IPS-18a (cell line): ENCODE measurements at regions not wholly inside any gene's neighbourhood (a gene's known extent, or its start where the extent isn't known, plus 50 kb on each side); places are given as distances from the start of the nearest gene placed in this dataset.
"Not testable (repeated sequence)": the region's sequence is repeated elsewhere in the genome, so short reads cannot be mapped to it uniquely, and the experiment has no call there.

Experiments used
- H3K27ac ChIP-seq: one replicate; pipeline ENCODE4 v1.5.1; 2013; ENCODE audit warnings: low read length
- H3K27me3 ChIP-seq: one replicate; pipeline ENCODE4 v1.6.1; 2013; ENCODE audit warnings: mild to moderate bottlenecking, low read length; ENCODE audit not compliant: control insufficient read depth, insufficient read depth
- H3K36me3 ChIP-seq: one replicate; pipeline ENCODE4 v1.6.1; 2013; ENCODE audit warnings: low read depth, low read length; ENCODE audit not compliant: control insufficient read depth
- H3K4me1 ChIP-seq: one replicate; pipeline ENCODE4 v1.6.1; 2013; ENCODE audit warnings: low read depth, low read length; ENCODE audit not compliant: control insufficient read depth
- H3K4me3 ChIP-seq: one replicate; pipeline ENCODE4 v1.5.1; 2013; ENCODE audit warnings: low read length
- H3K9ac ChIP-seq: one replicate; pipeline ENCODE4 v1.6.1; 2013; ENCODE audit warnings: mild to moderate bottlenecking, low read length, moderate library complexity
- H3K9me3 ChIP-seq: one replicate; pipeline ENCODE4 v1.6.1; 2013; ENCODE audit warnings: low read depth, low read length; ENCODE audit not compliant: control insufficient read depth

DNA sequence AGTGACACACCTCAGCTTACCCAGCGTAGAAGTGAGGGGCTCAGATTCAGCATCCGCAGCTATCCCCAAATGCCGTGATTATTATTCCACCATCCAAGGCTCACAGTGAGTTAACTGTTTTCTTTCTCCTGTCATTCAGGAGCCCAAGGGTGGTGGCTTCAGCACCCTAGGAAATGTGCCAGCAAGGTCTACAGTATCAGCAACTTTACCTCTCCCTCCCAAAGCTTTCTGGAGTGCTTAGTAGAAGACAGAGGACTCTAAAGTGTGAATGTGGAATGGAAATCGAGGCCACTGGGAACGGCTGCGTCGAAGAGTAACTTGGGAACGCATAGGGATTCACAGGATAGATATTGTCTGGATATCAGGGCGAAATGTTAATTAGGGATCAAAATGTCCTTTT lies 763.8 kb upstream of the TPTE start:
- not testable (repeated sequence) for H3K27me3 ChIP-seq, H3K4me1 ChIP-seq, H3K36me3 ChIP-seq, H3K27ac ChIP-seq, H3K9ac ChIP-seq, H3K4me3 ChIP-seq
- H3K9me3 ChIP-seq, result peaks cover 76% of the 10 kb centered on the region

GRCh38 chr21:9758141-9758540 lies 763.2 kb upstream of the TPTE start:
- peaks cover 76% of the 10 kb centered on the region for H3K9me3 ChIP-seq
- H3K27ac ChIP-seq, result no peak overlapping the region
- H3K36me3 ChIP-seq, result no peaks in the 10 kb centered on the region
- H3K27me3 ChIP-seq, result no peaks in the 10 kb centered on the region
- H3K4me3 ChIP-seq, result no peak overlapping the region
- H3K9ac ChIP-seq, result no peak overlapping the region
- H3K4me1 ChIP-seq, result no peaks in the 10 kb centered on the region

DNA sequence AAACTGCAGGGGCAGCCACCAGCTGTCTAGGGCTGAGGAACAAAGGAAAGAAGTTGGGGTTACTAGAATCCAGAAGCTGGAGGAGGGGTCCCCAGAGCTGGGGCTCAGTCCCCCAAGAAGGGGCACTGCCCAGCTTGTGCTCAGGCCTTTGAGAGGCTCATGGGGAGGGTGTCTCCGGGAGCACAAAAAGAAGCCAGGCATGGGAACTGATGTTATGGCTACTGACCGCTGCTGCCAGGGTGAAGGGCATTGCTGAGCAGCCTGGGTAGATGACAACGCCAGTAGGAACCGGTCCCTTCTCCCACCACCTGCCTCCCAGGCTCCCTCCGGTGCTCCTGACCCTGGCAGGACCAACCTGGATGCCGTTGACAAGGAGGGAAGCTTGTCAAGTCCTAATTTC lies 762.5 kb upstream of the TPTE start:
- Histone ChIP-seq H3K4me3 (no peak overlapping the region), H3K27ac (no peak overlapping the region), H3K9ac (no peak overlapping the region), H3K27me3 (no peaks in the 10 kb centered on the region), H3K36me3 (no peaks in the 10 kb centered on the region), H3K4me1 (no peaks in the 10 kb centered on the region), H3K9me3 (peaks cover 77% of the 10 kb centered on the region)

GRCh38 chr21:9759972-9760371 lies 761.4 kb upstream of the TPTE start:
- Histone ChIP-seq H3K27me3 (no peaks in the 10 kb centered on the region), H3K4me1 (no peaks in the 10 kb centered on the region), H3K27ac (no peak overlapping the region), H3K36me3 (no peaks in the 10 kb centered on the region), H3K9ac (no peak overlapping the region), H3K9me3 (peaks cover 81% of the 10 kb centered on the region), H3K4me3 (no peak overlapping the region)

DNA sequence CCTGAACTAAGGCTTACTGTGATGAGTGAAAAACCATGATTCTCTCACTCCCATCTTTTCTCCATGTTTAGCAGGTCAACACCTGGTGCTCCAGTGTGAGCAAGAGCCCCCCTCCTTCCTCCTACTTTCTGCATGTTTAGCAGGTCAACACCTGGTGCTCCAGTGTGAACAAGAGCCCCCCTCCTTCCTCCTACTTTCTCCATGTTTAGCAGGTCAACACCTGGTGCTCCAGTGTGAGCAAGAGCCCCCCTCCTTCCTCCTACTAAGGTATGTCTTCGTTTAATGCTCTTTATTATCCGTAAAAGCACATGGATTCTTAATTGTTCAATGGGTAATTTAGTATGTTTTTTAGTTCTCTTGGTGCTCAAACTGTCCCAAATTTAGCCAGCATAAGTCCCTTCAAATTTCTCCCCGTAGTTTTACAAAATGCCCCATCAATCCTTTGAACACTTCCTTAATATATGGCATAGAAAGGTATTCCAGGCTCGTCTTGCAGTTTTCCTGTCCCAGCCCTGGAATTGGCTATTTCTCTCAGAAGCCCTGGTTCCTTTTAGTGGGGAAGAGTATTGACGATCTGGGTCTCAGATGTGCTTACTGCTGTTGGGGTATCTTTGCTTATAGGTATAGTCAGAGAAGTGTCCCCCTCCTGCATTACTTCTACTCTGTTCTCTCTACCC lies 760.8 kb upstream of the TPTE start:
- no peaks in the 10 kb centered on the region for H3K36me3 ChIP-seq
- H3K9me3 ChIP-seq, result peaks cover 80% of the 10 kb centered on the region
- H3K4me3 ChIP-seq, result no peak overlapping the region
- H3K27me3 ChIP-seq, result no peaks in the 10 kb centered on the region
- H3K27ac ChIP-seq, result no peak overlapping the region
- no peaks in the 10 kb centered on the region for H3K4me1 ChIP-seq
- H3K9ac ChIP-seq, result no peak overlapping the region

DNA sequence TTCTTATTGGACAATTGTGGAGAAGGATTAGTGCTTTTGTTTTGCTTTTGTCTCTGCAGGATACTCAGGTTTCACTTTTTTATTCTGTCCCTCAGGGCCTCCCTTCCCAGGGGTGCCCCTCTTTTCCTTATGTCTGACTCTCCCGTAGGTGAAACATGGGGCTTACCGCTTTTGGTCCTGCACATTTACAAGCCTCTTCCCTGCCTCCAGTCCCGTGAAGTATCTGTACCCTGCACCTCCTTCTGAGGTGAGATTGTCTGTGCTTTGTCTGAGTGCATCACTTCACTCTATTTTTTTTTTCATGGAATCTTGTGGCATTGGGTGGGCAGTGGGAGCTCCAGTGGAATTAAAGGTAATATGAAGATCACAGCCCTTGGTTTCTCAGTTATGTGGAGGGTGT lies 758.1 kb upstream of the TPTE start:
- Histone ChIP-seq H3K4me3 (no peak overlapping the region), H3K36me3 (no peaks in the 10 kb centered on the region), H3K4me1 (no peaks in the 10 kb centered on the region), H3K9ac (no peak overlapping the region), H3K9me3 (peaks cover 80% of the 10 kb centered on the region), H3K27ac (no peak overlapping the region), H3K27me3 (no peaks in the 10 kb centered on the region)

DNA sequence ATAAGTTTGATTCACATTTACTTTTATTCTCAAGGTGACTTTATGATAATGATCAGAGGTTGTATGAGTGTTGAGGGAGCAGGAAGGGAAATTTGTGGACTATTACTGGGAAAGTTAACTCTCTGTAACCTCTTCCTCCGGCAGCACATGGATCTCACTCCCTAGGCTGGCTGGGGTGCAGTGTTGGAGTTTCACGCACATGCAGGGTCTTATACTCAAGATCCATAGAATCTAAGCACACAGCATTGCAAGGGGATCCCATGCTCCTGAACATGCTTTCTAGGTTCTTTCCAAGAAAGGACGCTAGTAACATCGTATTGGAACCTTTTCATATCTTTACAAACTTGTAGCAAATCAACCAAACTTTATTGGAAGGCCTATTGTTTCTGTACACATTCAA lies 757.6 kb upstream of the TPTE start:
- Histone ChIP-seq H3K9ac (no peak overlapping the region), H3K27ac (no peak overlapping the region), H3K9me3 (peaks cover 80% of the 10 kb centered on the region), H3K36me3 (no peaks in the 10 kb centered on the region), H3K27me3 (no peaks in the 10 kb centered on the region), H3K4me3 (no peak overlapping the region), H3K4me1 (no peaks in the 10 kb centered on the region)

GRCh38 chr21:9764294-9764693 lies 757.1 kb upstream of the TPTE start:
- not testable (repeated sequence) for H3K36me3 ChIP-seq, H3K27ac ChIP-seq, H3K4me3 ChIP-seq, H3K4me1 ChIP-seq, H3K27me3 ChIP-seq, H3K9ac ChIP-seq
- peaks cover 80% of the 10 kb centered on the region for H3K9me3 ChIP-seq

DNA sequence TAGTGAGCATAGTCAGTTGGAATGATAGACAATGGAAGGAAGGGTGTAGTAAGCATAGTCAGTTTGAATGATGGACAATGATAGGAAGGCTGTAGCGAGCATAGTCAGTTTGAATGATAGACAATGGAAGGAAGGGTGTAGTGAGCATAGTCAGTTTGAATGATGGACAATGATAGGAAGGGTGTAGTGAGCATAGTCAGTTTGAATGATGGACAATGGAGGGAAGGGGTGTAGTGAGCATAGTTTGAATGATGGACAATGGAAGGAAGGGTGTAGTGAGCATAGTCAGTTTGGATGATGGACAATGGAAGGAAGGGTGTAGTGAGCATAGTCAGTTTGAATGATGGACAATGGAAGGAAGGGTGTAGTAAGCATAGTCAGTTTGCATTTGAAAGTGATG lies 755.8 kb upstream of the TPTE start:
- not testable (repeated sequence) for H3K27ac ChIP-seq, H3K27me3 ChIP-seq, H3K4me1 ChIP-seq, H3K4me3 ChIP-seq, H3K9ac ChIP-seq, H3K36me3 ChIP-seq
- H3K9me3 ChIP-seq, result peaks cover 82% of the 10 kb centered on the region

DNA sequence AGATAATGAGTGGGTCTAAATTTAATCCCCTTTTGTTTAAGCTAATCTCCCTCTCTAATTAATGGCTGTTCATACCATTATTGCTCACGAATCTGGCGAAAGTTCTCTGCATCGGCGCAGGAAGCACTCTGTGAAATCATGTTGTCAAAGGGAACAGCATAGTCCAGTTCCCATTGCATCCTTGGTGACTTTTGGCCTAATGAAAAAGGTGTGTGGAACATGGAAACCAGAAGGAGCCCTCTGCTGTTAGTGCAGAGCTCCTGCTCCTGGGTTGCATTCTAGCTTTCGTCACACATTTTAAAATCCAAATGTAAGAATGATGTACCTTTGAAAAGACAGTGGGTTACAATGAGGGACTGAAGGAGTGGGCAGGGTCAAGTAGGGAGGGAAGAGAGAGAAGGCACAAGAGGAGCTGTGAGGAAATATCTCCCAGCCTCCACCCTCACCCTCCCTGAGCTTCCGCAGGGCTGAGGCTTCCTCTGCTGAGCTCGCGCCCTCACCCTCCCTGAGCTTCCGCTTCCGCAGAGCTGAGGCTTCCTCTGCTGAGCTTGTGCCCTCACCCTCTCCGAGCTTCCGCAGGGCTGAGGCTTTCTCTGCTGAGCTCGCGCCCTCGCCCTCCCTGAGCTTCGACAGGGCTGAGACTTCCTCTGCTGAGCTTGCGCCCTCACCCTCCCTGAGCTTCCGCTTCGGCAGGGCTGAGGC lies 754.3 kb upstream of the TPTE start:
- not testable (repeated sequence) for H3K4me3 ChIP-seq, H3K9ac ChIP-seq, H3K36me3 ChIP-seq, H3K27me3 ChIP-seq, H3K27ac ChIP-seq, H3K4me1 ChIP-seq
- H3K9me3 ChIP-seq, result peaks cover 84% of the 10 kb centered on the region

DNA sequence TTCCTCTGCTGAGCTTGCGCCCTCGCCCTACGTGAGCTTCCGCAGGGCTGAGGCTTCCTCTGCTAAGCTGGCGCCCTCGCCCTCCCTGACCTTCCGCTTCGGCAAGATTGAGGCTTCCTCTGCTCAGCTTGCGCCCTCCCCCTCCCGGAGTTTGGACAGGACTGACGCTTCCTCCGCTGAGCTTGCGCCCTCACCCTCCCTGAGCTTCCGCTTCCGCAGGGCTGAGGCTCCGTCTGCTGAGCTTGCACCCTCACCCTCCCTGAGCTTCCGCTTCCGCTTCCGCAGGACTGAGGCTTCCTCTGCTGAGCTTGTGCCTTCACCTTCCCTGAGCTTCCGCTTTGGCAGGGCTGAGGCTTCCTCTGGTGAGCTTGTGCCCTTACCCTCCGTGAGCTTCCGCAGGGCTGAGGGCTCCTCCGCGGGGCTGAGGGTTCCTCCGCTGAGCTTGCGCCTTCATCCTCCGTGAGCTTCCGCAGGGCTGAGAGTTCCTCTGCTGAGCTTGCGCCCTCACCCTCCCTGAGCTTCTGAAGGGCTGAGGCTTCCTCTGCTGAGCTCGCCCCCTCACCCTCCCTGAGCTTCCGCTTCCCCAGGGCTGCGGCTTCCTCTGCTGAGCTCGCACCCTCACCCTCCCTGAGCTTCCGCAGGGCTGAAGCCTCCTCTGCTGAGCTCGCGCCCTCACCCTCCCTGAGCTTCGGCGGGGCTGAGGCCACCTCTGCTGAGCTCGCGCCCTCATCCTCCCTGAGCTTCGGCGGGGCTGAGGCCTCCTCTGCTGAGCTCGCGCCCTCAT lies 753.6 kb upstream of the TPTE start:
- peaks cover 84% of the 10 kb centered on the region for H3K9me3 ChIP-seq
- no peak overlapping the region for H3K4me3 ChIP-seq
- H3K9ac ChIP-seq, result no peak overlapping the region
- H3K4me1 ChIP-seq, result no peaks in the 10 kb centered on the region
- H3K27ac ChIP-seq, result no peak overlapping the region
- no peaks in the 10 kb centered on the region for H3K27me3 ChIP-seq
- H3K36me3 ChIP-seq, result no peaks in the 10 kb centered on the region
